WTC11 (cell line): ENCODE measurements at regions not wholly inside any gene's neighbourhood (a gene's known extent, or its start where the extent isn't known, plus 50 kb on each side); places are given as distances from the start of the nearest gene placed in this dataset.

Experiments used
- ATAC-seq: fragments of 200-7000 bp; cut with Tn5 transposase; 2 replicates; pipeline ENCODE4 v1.10.0; 2021; ENCODE audit warnings: mild to moderate bottlenecking, moderate library complexity
- CTCF ChIA-PET: fragments of 300-600 bp; sonication (Branson Sonifier 250); formaldehyde crosslinking; loops from one replicate; lab custom pipeline; 2021; ENCODE audit warnings: antibody characterized with exemption; lab: Charles Lee
- POLR2A ChIA-PET: fragments of 350-600 bp; sonication (Branson Sonifier 250); formaldehyde crosslinking; loops from one replicate; lab custom pipeline; 2021; ENCODE audit warnings: antibody characterized with exemption; lab: Charles Lee
- DNase-seq: peaks from one replicate; pipeline ENCODE4 v3.0.0; 2021; ENCODE audit warnings: low spot score
- H3K27ac Mint-ChIP-seq: 2 replicates; pipeline ENCODE4 v1.8.0; 2021; ENCODE audit warnings: mixed read lengths
- H3K27me3 Mint-ChIP-seq: 2 replicates; pipeline ENCODE4 v1.8.0; 2021; ENCODE audit warnings: low read depth, mild to moderate bottlenecking, moderate library complexity, mixed read lengths
- H3K36me3 Mint-ChIP-seq: 2 replicates; pipeline ENCODE4 v1.8.0; 2021; ENCODE audit warnings: mixed read lengths
- H3K4me1 Mint-ChIP-seq: 2 replicates; pipeline ENCODE4 v1.8.0; 2022; ENCODE audit warnings: mixed read lengths
- H3K4me3 Mint-ChIP-seq: 2 replicates; pipeline ENCODE4 v1.8.0; 2021; ENCODE audit warnings: mild to moderate bottlenecking, moderate library complexity, mixed read lengths
- H3K9me3 Mint-ChIP-seq: 2 replicates; pipeline ENCODE4 v1.8.0; 2021; ENCODE audit warnings: mixed read lengths
- ARID4B ChIP-seq: sonication (generic); formaldehyde crosslinking; IDR thresholded peaks from 2 replicates; pipeline ENCODE4 v1.8.0; 2023; ENCODE audit warnings: missing genetic modification reagents, mild to moderate bottlenecking, borderline replicate concordance
- FOXK1 ChIP-seq: sonication (generic); formaldehyde crosslinking; IDR thresholded peaks from 2 replicates; pipeline ENCODE4 v1.8.0; 2022; ENCODE audit warnings: mild to moderate bottlenecking, moderate library complexity, missing genetic modification reagents
- IRF1 ChIP-seq: sonication (generic); formaldehyde crosslinking; IDR thresholded peaks from 2 replicates; pipeline ENCODE4 v1.8.0; 2023; ENCODE audit warnings: missing genetic modification reagents
- NR1H2 ChIP-seq: sonication (generic); formaldehyde crosslinking; IDR thresholded peaks from 2 replicates; pipeline ENCODE4 v1.9.0; 2021; ENCODE audit warnings: mild to moderate bottlenecking, moderate library complexity, missing genetic modification reagents
- NR2C2 ChIP-seq: sonication (generic); formaldehyde crosslinking; IDR thresholded peaks from 2 replicates; pipeline ENCODE4 v1.8.0; 2022; ENCODE audit warnings: mild to moderate bottlenecking, missing genetic modification reagents
- RELA ChIP-seq: sonication (generic); formaldehyde crosslinking; IDR thresholded peaks from 2 replicates; pipeline ENCODE4 v1.8.1; 2022; ENCODE audit warnings: missing genetic modification reagents, mild to moderate bottlenecking, borderline replicate concordance
- ZBTB21 ChIP-seq: sonication (generic); formaldehyde crosslinking; IDR thresholded peaks from 2 replicates; pipeline ENCODE4 v1.8.1; 2023; ENCODE audit warnings: mild to moderate bottlenecking, missing genetic modification reagents, borderline replicate concordance
- ZNF219 ChIP-seq: sonication (generic); formaldehyde crosslinking; IDR thresholded peaks from 2 replicates; pipeline ENCODE4 v1.8.0; 2023; ENCODE audit warnings: missing genetic modification reagents, mild to moderate bottlenecking, borderline replicate concordance
- ZNF281 ChIP-seq: sonication (generic); formaldehyde crosslinking; IDR thresholded peaks from 2 replicates; pipeline ENCODE4 v1.8.0; 2023; ENCODE audit warnings: mild to moderate bottlenecking, missing genetic modification reagents
- ZNF317 ChIP-seq: sonication (generic); formaldehyde crosslinking; IDR thresholded peaks from 2 replicates; pipeline ENCODE4 v1.8.1; 2023; ENCODE audit warnings: low read depth, mild to moderate bottlenecking, moderate library complexity, missing genetic modification reagents, borderline replicate concordance
- ZSCAN18 ChIP-seq: fragments of 250-450 bp; sonication (Bioruptor Pico); IDR thresholded peaks from 2 replicates; pipeline ENCODE4 v2.1.2; 2022; ENCODE audit warnings: mild to moderate bottlenecking, moderate library complexity
- TF ChIP-seq, protein P1 (sequence below): fragments of 250-450 bp; sonication (Bioruptor Pico); conservative IDR thresholded peaks from 2 replicates; pipeline ENCODE4 v1.9.0; 2021; ENCODE audit warnings: mild to moderate bottlenecking
- TF ChIP-seq, protein P2 (sequence below): fragments of 250-450 bp; sonication (Bioruptor Pico); IDR thresholded peaks from 2 replicates; pipeline ENCODE4 v1.8.0; 2021; ENCODE audit warnings: mild to moderate bottlenecking
- TF ChIP-seq, protein P3 (sequence below): sonication (generic); formaldehyde crosslinking; IDR thresholded peaks from 2 replicates; pipeline ENCODE4 v1.8.1; 2023; ENCODE audit warnings: mild to moderate bottlenecking, moderate library complexity, missing genetic modification reagents

GRCh38 chr15:29380466-29380865 is 110.8 kb upstream of the NSMCE3 start:
- no peak for DNase-seq

GRCh38 chr15:29379647-29380046 is 110.0 kb upstream of the NSMCE3 start:
- no peaks in the 10 kb centered on the region for H3K36me3 Mint-ChIP-seq
- no peaks in the 10 kb centered on the region for H3K9me3 Mint-ChIP-seq
- peaks cover 17% of the 10 kb centered on the region for H3K4me1 Mint-ChIP-seq
- DNase-seq: no peak
- TF ChIP-seq ZSCAN18 (CRISPR knock-in tag) (no peak), FOXK1 (no peak), ZBTB21 (CRISPR knock-in tag) (no peak), ARID4B (CRISPR knock-in tag) (no peak)
- TF ChIP-seq, protein P1, sequence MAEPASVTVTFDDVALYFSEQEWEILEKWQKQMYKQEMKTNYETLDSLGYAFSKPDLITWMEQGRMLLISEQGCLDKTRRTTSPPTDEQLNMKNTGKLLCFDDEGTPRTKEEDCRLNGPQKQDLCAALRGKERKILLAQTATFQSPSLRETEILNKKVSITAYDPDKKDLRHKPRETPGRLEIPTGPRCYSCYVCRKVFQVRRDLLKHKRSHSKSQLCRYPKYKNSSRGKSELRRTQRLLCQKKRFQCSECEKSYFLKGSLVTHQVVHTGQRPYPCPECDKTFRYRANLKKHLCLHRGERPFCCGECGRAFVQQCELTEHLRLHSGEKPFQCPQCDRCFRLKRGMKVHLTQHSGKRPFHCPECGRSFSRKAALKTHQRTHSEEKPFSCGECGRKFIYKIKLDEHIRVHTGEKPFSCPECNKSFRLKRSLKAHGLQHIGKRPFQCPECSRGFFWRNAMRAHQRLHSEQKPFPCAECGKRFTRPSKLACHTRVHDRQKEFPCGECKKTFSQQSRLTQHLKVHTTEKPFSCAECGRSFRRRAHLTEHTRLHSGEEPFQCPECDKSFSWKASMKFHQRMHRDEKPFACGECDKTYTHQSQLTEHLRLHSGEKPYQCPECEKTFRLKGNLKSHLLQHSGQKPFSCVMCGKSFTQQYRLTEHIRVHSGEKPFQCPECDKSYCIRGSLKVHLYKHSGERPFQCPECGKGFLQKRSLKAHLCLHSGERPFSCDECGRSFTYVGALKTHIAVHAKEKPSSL (CRISPR knock-in tag): no peak
- no peak overlapping the region for H3K27ac Mint-ChIP-seq
- H3K27me3 Mint-ChIP-seq: no peaks in the 10 kb centered on the region
- ChIA-PET CTCF (interaction anchor here (0.6 kb wide), 2 partner anchors 19 to 76 kb away, joined by 3 to 4 read pairs; no protein-coding TSS in a partner anchor), POLR2A (no interaction called here)
- no peak for ATAC-seq
- H3K4me3 Mint-ChIP-seq: no peak overlapping the region

More at GRCh38 chr15:29380466-29380865, 110.8 kb upstream of the NSMCE3 start:
- Mint-ChIP-seq H3K27me3 (no peaks in the 10 kb centered on the region), H3K4me1 (peaks cover 13% of the 10 kb centered on the region), H3K4me3 (no peak overlapping the region), H3K27ac (no peak overlapping the region), H3K36me3 (no peaks in the 10 kb centered on the region), H3K9me3 (no peaks in the 10 kb centered on the region)
- TF ChIP-seq, protein P2, sequence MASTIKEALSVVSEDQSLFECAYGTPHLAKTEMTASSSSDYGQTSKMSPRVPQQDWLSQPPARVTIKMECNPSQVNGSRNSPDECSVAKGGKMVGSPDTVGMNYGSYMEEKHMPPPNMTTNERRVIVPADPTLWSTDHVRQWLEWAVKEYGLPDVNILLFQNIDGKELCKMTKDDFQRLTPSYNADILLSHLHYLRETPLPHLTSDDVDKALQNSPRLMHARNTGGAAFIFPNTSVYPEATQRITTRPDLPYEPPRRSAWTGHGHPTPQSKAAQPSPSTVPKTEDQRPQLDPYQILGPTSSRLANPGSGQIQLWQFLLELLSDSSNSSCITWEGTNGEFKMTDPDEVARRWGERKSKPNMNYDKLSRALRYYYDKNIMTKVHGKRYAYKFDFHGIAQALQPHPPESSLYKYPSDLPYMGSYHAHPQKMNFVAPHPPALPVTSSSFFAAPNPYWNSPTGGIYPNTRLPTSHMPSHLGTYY (CRISPR knock-in tag): no peak
- TF ChIP-seq ZNF317 (CRISPR knock-in tag) (no peak), RELA (CRISPR knock-in tag) (no peak), ZNF281 (no peak), IRF1 (CRISPR knock-in tag) (no peak), ZNF219 (CRISPR knock-in tag) (no peak), NR1H2 (CRISPR knock-in tag) (no peak), ZBTB21 (CRISPR knock-in tag) (no peak), NR2C2 (CRISPR knock-in tag) (no peak)
- TF ChIP-seq, protein P3, sequence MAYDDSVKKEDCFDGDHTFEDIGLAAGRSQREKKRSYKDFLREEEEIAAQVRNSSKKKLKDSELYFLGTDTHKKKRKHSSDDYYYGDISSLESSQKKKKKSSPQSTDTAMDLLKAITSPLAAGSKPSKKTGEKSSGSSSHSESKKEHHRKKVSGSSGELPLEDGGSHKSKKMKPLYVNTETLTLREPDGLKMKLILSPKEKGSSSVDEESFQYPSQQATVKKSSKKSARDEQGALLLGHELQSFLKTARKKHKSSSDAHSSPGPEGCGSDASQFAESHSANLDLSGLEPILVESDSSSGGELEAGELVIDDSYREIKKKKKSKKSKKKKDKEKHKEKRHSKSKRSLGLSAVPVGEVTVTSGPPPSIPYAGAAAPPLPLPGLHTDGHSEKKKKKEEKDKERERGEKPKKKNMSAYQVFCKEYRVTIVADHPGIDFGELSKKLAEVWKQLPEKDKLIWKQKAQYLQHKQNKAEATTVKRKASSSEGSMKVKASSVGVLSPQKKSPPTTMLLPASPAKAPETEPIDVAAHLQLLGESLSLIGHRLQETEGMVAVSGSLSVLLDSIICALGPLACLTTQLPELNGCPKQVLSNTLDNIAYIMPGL (CRISPR knock-in tag): no peak
- CTCF ChIA-PET: no interaction called here
- ATAC-seq: no peak
- POLR2A ChIA-PET: no interaction called here
